Left lung (tissue), 4 donors: ENCODE measurements at regions not wholly inside any gene's neighbourhood (a gene's known extent, or its start where the extent isn't known, plus 50 kb on each side); places are given as distances from the start of the nearest gene placed in this dataset.

ENCODE experiments used
- ATAC-seq: fragments of 200-7000 bp; cut with Tn5 transposase; one replicate; pipeline ENCODE4 v1.9.1; 2020; ENCODE audit warnings: moderate library complexity
- DNase-seq, 4 donors: peaks; one replicate each; pipeline ENCODE4 v3.0.0-alpha.2; 2013 to 2020
- H3K27ac ChIP-seq, 2 donors: fragments of 200-600 bp; sonication (generic) in 1 of 2; one replicate each; pipeline versions ENCODE4 v1.5.0 to v1.8.0; 2020 to 2021
- H3K27me3 ChIP-seq, 2 donors: fragments of 200-600 bp; sonication (generic) in 1 of 2; one replicate each; pipeline versions ENCODE4 v1.5.0 to v1.8.0; 2020 to 2021
- H3K36me3 ChIP-seq, 2 donors: fragments of 200-600 bp; sonication (generic) in 1 of 2; one replicate each; pipeline versions ENCODE4 v1.5.0 to v1.8.0; 2020 to 2021
- H3K4me1 ChIP-seq, 2 donors: fragments of 200-600 bp; one replicate each; pipeline ENCODE4 v1.8.0; 2021
- H3K4me3 ChIP-seq, 2 donors: fragments of 200-600 bp; sonication (generic) in 1 of 2; one replicate each; pipeline versions ENCODE4 v1.5.0 to v1.8.0; 2020 to 2021; ENCODE audit warnings: mild to moderate bottlenecking in 1 of 2
- H3K9me3 ChIP-seq, 2 donors: fragments of 200-600 bp; sonication (generic) in 1 of 2; one replicate each; pipeline versions ENCODE4 v1.5.0 to v1.8.0; 2020 to 2021
- CTCF ChIP-seq, 2 donors: fragments of 200-600 bp; sonication (generic) in 1 of 2; IDR thresholded peaks; one replicate each; pipeline versions ENCODE4 v1.5.0 to v1.8.0; 2021; ENCODE audit warnings: antibody characterized with exemption in 2 of 2
- intact Hi-C, 2 donors: fragments of 100-400 bp; cut with DNase I; formaldehyde crosslinking; loops; one replicate each; pipeline versions ENCODE4 v1.11.2 to v1.14.2; 2022
- donor health status: DM: no; HTN: yes; CAD: no.
- donor health status: DM: no; HTN: no; CAD: no.

- no peak for TF ChIP-seq CTCF (IDR thresholded peaks at IDR 0.05)
- Histone ChIP-seq H3K27me3 (no peaks in the 10 kb centered on the region), H3K27ac (no peak overlapping the region), H3K4me1 (no peaks in the 10 kb centered on the region), H3K4me3 (no peak overlapping the region), H3K36me3 (no peaks in the 10 kb centered on the region), H3K9me3 (peaks cover 0 to 2% of the 10 kb centered on the region in 2 donors)
- ATAC-seq, result no peak
- intact Hi-C loops, result no loop called here
- DNase-seq, result no peak
Measured at GRCh38 chr6:160858886-160859285, 132.7 kb upstream of the MAP3K4 start.

DNA sequence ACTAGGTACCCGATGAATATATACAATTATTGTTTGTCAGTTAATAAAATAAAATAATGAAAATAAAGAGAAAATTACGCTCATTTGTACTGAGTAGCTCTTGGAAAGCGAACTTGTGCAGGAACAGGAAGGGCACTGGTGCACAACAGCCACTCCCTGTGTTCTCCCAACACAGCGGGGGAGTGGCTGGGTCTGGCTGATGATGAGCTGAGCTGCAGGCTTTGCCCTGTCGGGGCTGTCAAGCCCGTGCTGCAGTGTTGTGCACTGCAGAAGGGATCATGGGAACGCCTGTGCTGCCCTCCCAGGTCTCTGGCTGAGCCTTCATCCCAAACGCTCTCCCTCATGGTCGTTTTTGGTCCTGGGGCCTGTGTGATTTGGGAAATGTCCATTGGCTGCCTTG, 131.7 kb upstream of the MAP3K4 start:
- Histone ChIP-seq H3K4me3 (no peak overlapping the region), H3K27me3 (no peaks in the 10 kb centered on the region), H3K9me3 (peaks cover 0 to 8% of the 10 kb centered on the region in 2 donors), H3K27ac (no peak overlapping the region), H3K36me3 (no peaks in the 10 kb centered on the region), H3K4me1 (no peaks in the 10 kb centered on the region)
- DNase-seq, result peak in 1 of 4 donors; percentile 43
- intact Hi-C loops, result no loop called here
- no peak for TF ChIP-seq CTCF (IDR thresholded peaks at IDR 0.05)
- ATAC-seq, result no peak

- DNase-seq, result no peak
- ATAC-seq, result no peak
- no peaks in the 10 kb centered on the region for H3K4me1 ChIP-seq
- peaks cover 0 to 12% of the 10 kb centered on the region in 2 donors for H3K9me3 ChIP-seq
- intact Hi-C loops, result no loop called here
- no peak overlapping the region for H3K4me3 ChIP-seq
- H3K36me3 ChIP-seq, result no peaks in the 10 kb centered on the region
- TF ChIP-seq CTCF (IDR thresholded peaks at IDR 0.05), result no peak
- no peak overlapping the region for H3K27ac ChIP-seq
- H3K27me3 ChIP-seq, result no peaks in the 10 kb centered on the region
Measured at GRCh38 chr6:160861824-160862223, 129.7 kb upstream of the MAP3K4 start.

DNA sequence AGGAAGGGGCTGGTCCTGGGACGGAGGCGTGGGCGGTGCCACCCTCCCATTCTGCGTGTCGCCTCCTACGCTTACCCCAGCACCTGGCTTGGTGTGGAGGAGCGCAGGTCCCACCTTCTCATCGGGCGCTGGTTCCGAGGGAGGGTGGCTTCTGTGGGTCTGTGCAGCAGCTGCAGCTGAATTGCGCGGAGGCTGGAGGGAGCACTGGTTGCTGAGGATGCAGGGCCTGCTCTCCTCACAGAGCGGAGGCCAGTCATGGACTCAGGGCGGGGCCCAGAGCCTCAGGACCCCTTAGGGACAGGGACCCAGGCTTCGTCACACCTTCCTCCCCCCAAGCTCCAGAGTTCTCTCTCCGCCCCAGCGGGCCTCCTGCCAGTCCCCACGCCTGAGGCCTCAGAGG, 127.8 kb upstream of the MAP3K4 start:
- intact Hi-C loops, result no loop called here
- H3K4me1 ChIP-seq, result no peaks in the 10 kb centered on the region
- H3K36me3 ChIP-seq, result no peaks in the 10 kb centered on the region
- no peak for TF ChIP-seq CTCF (IDR thresholded peaks at IDR 0.05)
- no peak overlapping the region for H3K4me3 ChIP-seq
- DNase-seq (peak in 1 of 4 donors; percentile 64), ATAC-seq (no peak)
- no peak overlapping the region for H3K27ac ChIP-seq
- H3K9me3 ChIP-seq, result peaks cover 0 to 14% of the 10 kb centered on the region in 2 donors
- H3K27me3 ChIP-seq, result no peaks in the 10 kb centered on the region

GRCh38 chr6:160871320-160871719, 120.2 kb upstream of the MAP3K4 start:
- ATAC-seq (no peak), DNase-seq (no peak)
- Histone ChIP-seq H3K9me3 (peaks cover 0 to 6% of the 10 kb centered on the region in 2 donors), H3K36me3 (no peaks in the 10 kb centered on the region), H3K4me3 (no peak overlapping the region), H3K27me3 (no peaks in the 10 kb centered on the region), H3K4me1 (no peaks in the 10 kb centered on the region), H3K27ac (no peak overlapping the region)
- intact Hi-C loops, result no loop called here
- TF ChIP-seq CTCF (IDR thresholded peaks at IDR 0.05), result no peak
